AG10803 (cell line): ENCODE measurements at regions not wholly inside any gene's neighbourhood (a gene's known extent, or its start where the extent isn't known, plus 50 kb on each side); places are given as distances from the start of the nearest gene placed in this dataset.

Experiments used
- DNase-seq: peaks from one replicate; pipeline ENCODE4 v3.0.0; 2010; ENCODE audit warnings: low read depth
- H3K4me3 ChIP-seq: 2 replicates; pipeline ENCODE4 v1.5.1; 2011; ENCODE audit warnings: mild to moderate bottlenecking, low read length, control low read depth
- CTCF ChIP-seq: conservative IDR thresholded peaks from 2 replicates; pipeline ENCODE4 v1.5.1; 2011; ENCODE audit warnings: mild to moderate bottlenecking, low read length, control low read depth, inconsistent platforms

GRCh38 chr13:64867856-64868255 lies 2362.3 kb downstream of the PCDH9 start:
- TF ChIP-seq CTCF, result no peak
- no peak overlapping the region for H3K4me3 ChIP-seq
- DNase-seq, result no peak

- TF ChIP-seq CTCF, result no peak
- no peak overlapping the region for H3K4me3 ChIP-seq
- no peak for DNase-seq
These were observed 2363.8 kb downstream of the PCDH9 start for GRCh38 chr13:64866331-64866730.

- peak; percentile 6 for DNase-seq
- no peak for TF ChIP-seq CTCF
- H3K4me3 ChIP-seq, result no peak overlapping the region
These were observed 2374.6 kb downstream of the PCDH9 start for GRCh38 chr13:64855506-64855905.

GRCh38 chr13:64850017-64850416 lies 2380.1 kb downstream of the PCDH9 start:
- H3K4me3 ChIP-seq, result no peak overlapping the region
- DNase-seq, result no peak
- TF ChIP-seq CTCF, result no peak

GRCh38 chr13:64849196-64849595 lies 2380.9 kb downstream of the PCDH9 start:
- H3K4me3 ChIP-seq, result no peak overlapping the region
- no peak for TF ChIP-seq CTCF
- no peak for DNase-seq

GRCh38 chr13:64847767-64848166 lies 2382.4 kb downstream of the PCDH9 start:
- no peak for TF ChIP-seq CTCF

GRCh38 chr13:64845110-64845509 lies 2385.0 kb downstream of the PCDH9 start:
- DNase-seq, result no peak

More at GRCh38 chr13:64847767-64848166, 2382.4 kb downstream of the PCDH9 start:
- H3K4me3 ChIP-seq, result no peak overlapping the region
- no peak for DNase-seq

More at GRCh38 chr13:64845110-64845509, 2385.0 kb downstream of the PCDH9 start:
- no peak for TF ChIP-seq CTCF
- no peak overlapping the region for H3K4me3 ChIP-seq
